Left lung (tissue), 4 donors: ENCODE measurements at regions not wholly inside any gene's neighbourhood (a gene's known extent, or its start where the extent isn't known, plus 50 kb on each side); places are given as distances from the start of the nearest gene placed in this dataset.

ENCODE experiments used
- ATAC-seq: fragments of 200-7000 bp; cut with Tn5 transposase; one replicate; pipeline ENCODE4 v1.9.1; 2020; ENCODE audit warnings: moderate library complexity
- DNase-seq, 4 donors: peaks; one replicate each; pipeline ENCODE4 v3.0.0-alpha.2; 2013 to 2020
- H3K27ac ChIP-seq, 2 donors: fragments of 200-600 bp; sonication (generic) in 1 of 2; one replicate each; pipeline versions ENCODE4 v1.5.0 to v1.8.0; 2020 to 2021
- H3K27me3 ChIP-seq, 2 donors: fragments of 200-600 bp; sonication (generic) in 1 of 2; one replicate each; pipeline versions ENCODE4 v1.5.0 to v1.8.0; 2020 to 2021
- H3K36me3 ChIP-seq, 2 donors: fragments of 200-600 bp; sonication (generic) in 1 of 2; one replicate each; pipeline versions ENCODE4 v1.5.0 to v1.8.0; 2020 to 2021
- H3K4me1 ChIP-seq, 2 donors: fragments of 200-600 bp; one replicate each; pipeline ENCODE4 v1.8.0; 2021
- H3K4me3 ChIP-seq, 2 donors: fragments of 200-600 bp; sonication (generic) in 1 of 2; one replicate each; pipeline versions ENCODE4 v1.5.0 to v1.8.0; 2020 to 2021; ENCODE audit warnings: mild to moderate bottlenecking in 1 of 2
- H3K9me3 ChIP-seq, 2 donors: fragments of 200-600 bp; sonication (generic) in 1 of 2; one replicate each; pipeline versions ENCODE4 v1.5.0 to v1.8.0; 2020 to 2021
- CTCF ChIP-seq, 2 donors: fragments of 200-600 bp; sonication (generic) in 1 of 2; IDR thresholded peaks; one replicate each; pipeline versions ENCODE4 v1.5.0 to v1.8.0; 2021; ENCODE audit warnings: antibody characterized with exemption in 2 of 2
- intact Hi-C, 2 donors: fragments of 100-400 bp; cut with DNase I; formaldehyde crosslinking; loops; one replicate each; pipeline versions ENCODE4 v1.11.2 to v1.14.2; 2022
- donor health status: DM: no; HTN: yes; CAD: no.
- donor health status: DM: no; HTN: no; CAD: no.

DNA sequence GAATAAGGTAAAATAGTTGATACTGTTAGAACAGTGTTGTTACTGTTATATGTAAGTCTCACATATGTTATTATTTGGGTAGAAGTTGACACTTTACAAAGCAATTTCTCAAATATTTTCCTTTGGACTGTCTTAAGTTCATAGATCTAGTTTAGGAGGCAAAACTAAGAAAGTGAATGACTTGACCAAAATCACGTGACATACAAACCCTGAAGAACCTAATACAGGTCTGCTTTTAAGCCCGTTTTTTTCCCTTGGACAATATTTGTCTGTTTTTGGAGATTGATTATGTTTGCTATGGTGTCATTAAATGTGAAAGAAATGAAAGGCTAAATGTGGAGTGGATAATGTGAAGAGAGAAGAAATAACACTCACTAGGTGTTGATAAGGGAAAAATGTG, 644.9 kb upstream of the PITX2 start:
- Histone ChIP-seq H3K4me1 (no peaks in the 10 kb centered on the region), H3K36me3 (no peaks in the 10 kb centered on the region), H3K4me3 (no peak overlapping the region), H3K27me3 (no peaks in the 10 kb centered on the region), H3K27ac (no peak overlapping the region), H3K9me3 (no peaks in the 10 kb centered on the region)
- intact Hi-C loops: no loop called here
- no peak for TF ChIP-seq CTCF (IDR thresholded peaks at IDR 0.05)
- DNase-seq (no peak), ATAC-seq (no peak)

- DNase-seq: no peak
Observed at GRCh38 chr4:111268769-111269414, 646.0 kb upstream of the PITX2 start.

GRCh38 chr4:111269439-111269838, 646.6 kb upstream of the PITX2 start:
- Histone ChIP-seq H3K4me1 (no peaks in the 10 kb centered on the region), H3K27me3 (no peaks in the 10 kb centered on the region), H3K4me3 (no peak overlapping the region), H3K9me3 (no peaks in the 10 kb centered on the region), H3K27ac (no peak overlapping the region), H3K36me3 (no peaks in the 10 kb centered on the region)
- intact Hi-C loops: no loop called here
- DNase-seq: no peak
- no peak for ATAC-seq
- TF ChIP-seq CTCF (IDR thresholded peaks at IDR 0.05): no peak

More at GRCh38 chr4:111268769-111269414, 646.0 kb upstream of the PITX2 start:
- no peak overlapping the region for H3K4me3 ChIP-seq
- H3K27ac ChIP-seq: no peak overlapping the region
- no peaks in the 10 kb centered on the region for H3K4me1 ChIP-seq
- intact Hi-C loops: no loop called here
- H3K36me3 ChIP-seq: no peaks in the 10 kb centered on the region
- no peak for TF ChIP-seq CTCF (IDR thresholded peaks at IDR 0.05)
- H3K27me3 ChIP-seq: no peaks in the 10 kb centered on the region
- H3K9me3 ChIP-seq: no peaks in the 10 kb centered on the region
- ATAC-seq: no peak

DNA sequence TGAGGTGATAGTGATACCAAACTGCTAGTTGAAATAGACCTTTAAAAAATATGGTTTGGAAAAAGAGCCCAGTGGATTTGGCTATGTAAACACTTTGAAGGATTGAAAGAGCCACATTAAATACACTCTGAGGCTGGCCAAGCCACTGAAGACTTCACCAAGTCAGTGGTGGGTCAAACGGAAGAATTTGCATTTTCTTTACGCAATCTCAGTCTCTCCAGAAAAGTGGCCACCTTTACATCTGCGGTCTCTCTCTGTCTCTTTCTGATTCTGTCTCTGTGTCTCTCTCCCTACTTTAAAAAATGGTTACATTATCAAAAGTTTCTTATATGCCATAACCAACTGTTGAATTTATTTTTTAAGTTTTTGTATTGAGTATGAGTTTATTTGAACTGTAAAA, 651.2 kb upstream of the PITX2 start:
- intact Hi-C loops: no loop called here
- ATAC-seq (no peak), DNase-seq (no peak)
- Histone ChIP-seq H3K27ac (no peak overlapping the region), H3K4me1 (no peaks in the 10 kb centered on the region), H3K36me3 (no peaks in the 10 kb centered on the region), H3K9me3 (no peaks in the 10 kb centered on the region), H3K4me3 (no peak overlapping the region), H3K27me3 (no peaks in the 10 kb centered on the region)
- no peak for TF ChIP-seq CTCF (IDR thresholded peaks at IDR 0.05)

GRCh38 chr4:111274486-111274885, 651.6 kb upstream of the PITX2 start:
- Histone ChIP-seq H3K4me3 (no peak overlapping the region), H3K9me3 (no peaks in the 10 kb centered on the region), H3K4me1 (no peaks in the 10 kb centered on the region), H3K36me3 (no peaks in the 10 kb centered on the region), H3K27me3 (no peaks in the 10 kb centered on the region), H3K27ac (no peak overlapping the region)
- intact Hi-C loops: no loop called here
- TF ChIP-seq CTCF (IDR thresholded peaks at IDR 0.05): no peak
- no peak for ATAC-seq
- no peak for DNase-seq
